Transverse colon (tissue), 4 donors: ENCODE measurements at regions not wholly inside any gene's neighbourhood (a gene's known extent, or its start where the extent isn't known, plus 50 kb on each side); places are given as distances from the start of the nearest gene placed in this dataset.

Experiments
- DNase-seq: peaks from one replicate; pipeline ENCODE4 v3.0.0-alpha.2; 2019
- H3K27ac ChIP-seq, 4 donors: fragments of 200-600 bp; sonication (generic); 2 replicates each; pipeline ENCODE4 v1.5.1; 2016 to 2018; ENCODE audit warnings: inconsistent platforms in 4 of 4
- H3K27me3 ChIP-seq: fragments of 200-600 bp; sonication (generic); 2 replicates; pipeline ENCODE4 v1.5.1; 2017; ENCODE audit warnings: inconsistent platforms
- H3K36me3 ChIP-seq, 4 donors: fragments of 200-600 bp; sonication (generic); 2 replicates each; pipeline ENCODE4 v1.5.1; 2017 to 2019; ENCODE audit warnings: inconsistent platforms in 4 of 4
- H3K4me1 ChIP-seq, 4 donors: fragments of 200-600 bp; sonication (generic); 2 replicates each; pipeline ENCODE4 v1.5.1; 2017 to 2020; ENCODE audit warnings: inconsistent platforms in 4 of 4
- H3K4me3 ChIP-seq, 4 donors: fragments of 200-600 bp; sonication (generic); 1 replicate in 1 of 4; 2 replicates in 3 of 4; pipeline versions ENCODE4 v1.5.1 to v1.6.1; 2017 to 2019; ENCODE audit warnings: inconsistent platforms in 4 of 4
- H3K9me3 ChIP-seq, 2 donors: fragments of 200-600 bp; sonication (generic); 2 replicates each; pipeline ENCODE4 v1.5.1; 2017 to 2019; ENCODE audit warnings: inconsistent platforms in 2 of 2
- CTCF ChIP-seq, 5 experiments: fragments of 200-600 bp in 3 of 5; fragments of 450-650 bp in 2 of 5; sonication (generic) in 3 of 5; IDR thresholded peaks; 1 replicate in 2 of 5; 2 replicates in 3 of 5; pipeline ENCODE4 v1.5.1; 2016 to 2017; ENCODE audit warnings: antibody characterized with exemption in 5 of 5, inconsistent platforms in 3 of 5, mild to moderate bottlenecking in 2 of 5, moderate library complexity in 1 of 5
- EP300 ChIP-seq: sonication (generic); formaldehyde crosslinking; IDR thresholded peaks from one replicate; pipeline ENCODE4 v1.6.1; 2017; ENCODE audit warnings: antibody characterized with exemption, low read depth
- POLR2A ChIP-seq: fragments of 450-650 bp; IDR thresholded peaks from one replicate; pipeline ENCODE4 v1.6.1; 2016; ENCODE audit warnings: antibody characterized with exemption, mild to moderate bottlenecking, moderate library complexity
- POLR2AphosphoS5 ChIP-seq, 3 donors: sonication (generic); formaldehyde crosslinking; IDR thresholded peaks; one replicate each; pipeline ENCODE4 v1.6.1; 2016; ENCODE audit warnings: antibody characterized with exemption in 3 of 3
- WGBS, 2 donors: methylation state at CpG; one replicate each; pipeline ENCODE4 v1.1.5; 2018; ENCODE audit warnings: low coverage in 1 of 2; 5-methylcytosine and 5-hydroxymethylcytosine counted together
- in situ Hi-C, 4 donors: fragments of 200-750 bp; cut with MboI; loops; one replicate each; pipeline versions ENCODE4 v1.15.0 to v1.15.1; 2017; ENCODE audit warnings: low sequenced_read_pairs in 3 of 4, low pct_ligation_motif_present in 1 of 4, low pct_unique_long_range_greater_than_20kb in 1 of 4
- intact Hi-C: fragments of 100-400 bp; cut with DNase I; formaldehyde crosslinking; loops from one replicate; pipeline ENCODE4 v1.15.1; 2023; ENCODE audit warnings: low total_unique reads

GRCh38 chr22:49460091-49460490, 367.6 kb downstream of the BRD1 start:
- WGBS, 2 donors = 73% methylated on average over 5 of the region's 5 CpGs; no CpG with 5 or more reads in 1 of the 2 donors

GRCh38 chr22:49458708-49459099, 369.0 kb downstream of the BRD1 start:
- intact Hi-C loops = no loop called here
- 90 to 95% methylated on average over 4 to 15 of the region's 15 CpGs for WGBS, 2 donors
- Histone ChIP-seq H3K27me3 (peaks cover 4% of the 10 kb centered on the region), H3K4me3 (no peak overlapping the region), H3K36me3 (no peaks in the 10 kb centered on the region), H3K27ac (no peak overlapping the region), H3K9me3 (no peaks in the 10 kb centered on the region), H3K4me1 (no peaks in the 10 kb centered on the region)
- in situ Hi-C loops = no loop called here
- TF ChIP-seq EP300 = no peak
- TF ChIP-seq POLR2A = no peak
- TF ChIP-seq CTCF (IDR thresholded peaks at IDR 0.05) = no peak
- no peak for TF ChIP-seq POLR2AphosphoS5 (IDR thresholded peaks at IDR 0.05)
- DNase-seq = no peak

More at GRCh38 chr22:49460091-49460490, 367.6 kb downstream of the BRD1 start:
- H3K27me3 ChIP-seq = peaks cover 4% of the 10 kb centered on the region
- TF ChIP-seq POLR2A (no peak), POLR2AphosphoS5 (IDR thresholded peaks at IDR 0.05) (no peak), CTCF (IDR thresholded peaks at IDR 0.05) (no peak), EP300 (no peak)
- H3K36me3 ChIP-seq = no peaks in the 10 kb centered on the region
- no peaks in the 10 kb centered on the region for H3K9me3 ChIP-seq
- H3K4me1 ChIP-seq = no peaks in the 10 kb centered on the region
- H3K27ac ChIP-seq = no peak overlapping the region
- no peak for DNase-seq
- H3K4me3 ChIP-seq = no peak overlapping the region
- in situ Hi-C loops = no loop called here
- intact Hi-C loops = no loop called here

- no peak overlapping the region for H3K4me3 ChIP-seq
- H3K4me1 ChIP-seq = no peaks in the 10 kb centered on the region
- no peaks in the 10 kb centered on the region for H3K36me3 ChIP-seq
- no peak for TF ChIP-seq CTCF (IDR thresholded peaks at IDR 0.05)
- no peak for TF ChIP-seq POLR2A
- TF ChIP-seq EP300 = no peak
- no peak for TF ChIP-seq POLR2AphosphoS5 (IDR thresholded peaks at IDR 0.05)
- in situ Hi-C loops = no loop called here
- no peak overlapping the region for H3K27ac ChIP-seq
- WGBS, 2 donors = 67 to 75% methylated on average over 1 to 14 of the region's 14 CpGs
- DNase-seq = no peak
- no peaks in the 10 kb centered on the region for H3K9me3 ChIP-seq
- intact Hi-C loops = no loop called here
- peaks cover 4% of the 10 kb centered on the region for H3K27me3 ChIP-seq
Observed at GRCh38 chr22:49457946-49458707, 369.5 kb downstream of the BRD1 start.

- WGBS, 2 donors = 25 to 63% methylated on average over 7 to 17 of the region's 17 CpGs
- Histone ChIP-seq H3K9me3 (no peaks in the 10 kb centered on the region), H3K27me3 (peaks cover 4% of the 10 kb centered on the region), H3K4me1 (no peaks in the 10 kb centered on the region), H3K36me3 (no peaks in the 10 kb centered on the region), H3K4me3 (no peak overlapping the region), H3K27ac (no peak overlapping the region)
- intact Hi-C loops = no loop called here
- in situ Hi-C loops = no loop called here
- no peak for TF ChIP-seq POLR2A
- TF ChIP-seq POLR2AphosphoS5 (IDR thresholded peaks at IDR 0.05) = no peak
- no peak for TF ChIP-seq CTCF (IDR thresholded peaks at IDR 0.05)
- no peak for TF ChIP-seq EP300
- no peak for DNase-seq
Observed at GRCh38 chr22:49457146-49457545, 370.5 kb downstream of the BRD1 start.
